ENCODE measurements at regions not wholly inside any gene's neighbourhood (a gene's known extent, or its start where the extent isn't known, plus 50 kb on each side); places are given as distances from the start of the nearest gene placed in this dataset.

- Histone ChIP-seq H3K9me3 (ENCODE audit: control insufficient read depth in 4 of 4, insufficient read depth in 3 of 4, low read length in 3 of 4) (no peaks in the 10 kb centered on the region), H3K9ac (ENCODE audit: insufficient read depth in 1 of 2, low read length in 2 of 2) (no peak overlapping the region), H3K4me3 (no peak overlapping the region), H3K27ac (ENCODE audit: low read depth in 1 of 2, low read length in 1 of 2) (no peak overlapping the region), H3K4me1 (ENCODE audit: control insufficient read depth in 5 of 5, insufficient read depth in 5 of 5, low read length in 5 of 5) (no peaks in the 10 kb centered on the region), H3K27me3 (ENCODE audit: control insufficient read depth in 3 of 3, insufficient read depth in 3 of 3, low read length in 2 of 3) (no peaks in the 10 kb centered on the region), H3K36me3 (ENCODE audit: control insufficient read depth in 4 of 4, insufficient read depth in 4 of 4, low read length in 4 of 4) (no peaks in the 10 kb centered on the region)
- 89 to 94% methylated on average over 5 of the region's 5 CpGs for WGBS, 2 donors
- TF ChIP-seq, protein P1, sequence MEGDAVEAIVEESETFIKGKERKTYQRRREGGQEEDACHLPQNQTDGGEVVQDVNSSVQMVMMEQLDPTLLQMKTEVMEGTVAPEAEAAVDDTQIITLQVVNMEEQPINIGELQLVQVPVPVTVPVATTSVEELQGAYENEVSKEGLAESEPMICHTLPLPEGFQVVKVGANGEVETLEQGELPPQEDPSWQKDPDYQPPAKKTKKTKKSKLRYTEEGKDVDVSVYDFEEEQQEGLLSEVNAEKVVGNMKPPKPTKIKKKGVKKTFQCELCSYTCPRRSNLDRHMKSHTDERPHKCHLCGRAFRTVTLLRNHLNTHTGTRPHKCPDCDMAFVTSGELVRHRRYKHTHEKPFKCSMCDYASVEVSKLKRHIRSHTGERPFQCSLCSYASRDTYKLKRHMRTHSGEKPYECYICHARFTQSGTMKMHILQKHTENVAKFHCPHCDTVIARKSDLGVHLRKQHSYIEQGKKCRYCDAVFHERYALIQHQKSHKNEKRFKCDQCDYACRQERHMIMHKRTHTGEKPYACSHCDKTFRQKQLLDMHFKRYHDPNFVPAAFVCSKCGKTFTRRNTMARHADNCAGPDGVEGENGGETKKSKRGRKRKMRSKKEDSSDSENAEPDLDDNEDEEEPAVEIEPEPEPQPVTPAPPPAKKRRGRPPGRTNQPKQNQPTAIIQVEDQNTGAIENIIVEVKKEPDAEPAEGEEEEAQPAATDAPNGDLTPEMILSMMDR (IDR thresholded peaks at IDR 0.05; ENCODE audit: control extremely low read depth, extremely low read depth), result no peak
- no peak for ATAC-seq (ENCODE audit: insufficient read depth, low FRiP score)
- no peak for DNase-seq
These were observed 268.6 kb upstream of the PWP1 start for GRCh38 chr12:107417004-107417403.

DNA sequence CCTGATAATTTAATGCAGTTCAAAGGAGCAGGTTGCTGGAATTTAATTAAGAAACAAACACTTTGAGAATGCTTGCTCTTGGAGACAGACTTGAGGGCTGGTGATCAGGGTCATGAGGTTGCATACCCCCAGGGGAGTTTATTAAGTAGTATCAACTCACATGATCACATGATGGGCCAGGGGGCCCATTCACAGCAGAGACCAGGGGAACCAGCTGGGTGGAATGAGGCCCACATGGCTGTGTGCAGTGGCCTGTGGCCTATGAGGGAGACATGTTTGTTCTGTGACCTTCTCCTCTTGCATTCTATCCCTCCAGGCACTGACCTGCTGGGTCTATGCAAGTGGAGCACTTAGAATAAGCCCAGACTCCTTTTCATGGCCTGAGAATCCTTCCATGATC is 266.6 kb upstream of the PWP1 start:
- no peak overlapping the region for H3K27ac ChIP-seq (ENCODE audit: low read depth in 1 of 2, low read length in 1 of 2)

GRCh38 chr12:107423531-107423930 is 262.1 kb upstream of the PWP1 start:
- Histone ChIP-seq H3K27me3 (ENCODE audit: control insufficient read depth in 3 of 3, insufficient read depth in 3 of 3, low read length in 2 of 3) (no peaks in the 10 kb centered on the region), H3K9me3 (ENCODE audit: control insufficient read depth in 4 of 4, insufficient read depth in 3 of 4, low read length in 3 of 4) (peaks cover 0 to 9% (median 0%) of the 10 kb centered on the region in 4 donors), H3K9ac (ENCODE audit: insufficient read depth in 1 of 2, low read length in 2 of 2) (no peak overlapping the region), H3K27ac (ENCODE audit: low read depth in 1 of 2, low read length in 1 of 2) (no peak overlapping the region), H3K36me3 (ENCODE audit: control insufficient read depth in 4 of 4, insufficient read depth in 4 of 4, low read length in 4 of 4) (no peaks in the 10 kb centered on the region), H3K4me3 (no peak overlapping the region), H3K4me1 (ENCODE audit: control insufficient read depth in 5 of 5, insufficient read depth in 5 of 5, low read length in 5 of 5) (no peaks in the 10 kb centered on the region)
- TF ChIP-seq, protein P1 (IDR thresholded peaks at IDR 0.05; ENCODE audit: control extremely low read depth, extremely low read depth), result no peak
- no peak for ATAC-seq (ENCODE audit: insufficient read depth, low FRiP score)
- no peak for DNase-seq
- 80 to 87% methylated on average over 5 of the region's 5 CpGs for WGBS, 2 donors

More for the DNA sequence above, 266.6 kb upstream of the PWP1 start:
- DNase-seq, result no peak
- no peak for ATAC-seq (ENCODE audit: insufficient read depth, low FRiP score)
- H3K9me3 ChIP-seq (ENCODE audit: control insufficient read depth in 4 of 4, insufficient read depth in 3 of 4, low read length in 3 of 4), result no peaks in the 10 kb centered on the region
- H3K27me3 ChIP-seq (ENCODE audit: control insufficient read depth in 3 of 3, insufficient read depth in 3 of 3, low read length in 2 of 3), result no peaks in the 10 kb centered on the region
- H3K36me3 ChIP-seq (ENCODE audit: control insufficient read depth in 4 of 4, insufficient read depth in 4 of 4, low read length in 4 of 4), result no peaks in the 10 kb centered on the region
- H3K4me1 ChIP-seq (ENCODE audit: control insufficient read depth in 5 of 5, insufficient read depth in 5 of 5, low read length in 5 of 5), result no peaks in the 10 kb centered on the region
- TF ChIP-seq, protein P1 (IDR thresholded peaks at IDR 0.05; ENCODE audit: control extremely low read depth, extremely low read depth), result no peak
- no peak overlapping the region for H3K4me3 ChIP-seq
- H3K9ac ChIP-seq (ENCODE audit: insufficient read depth in 1 of 2, low read length in 2 of 2), result no peak overlapping the region

GRCh38 chr12:107429006-107429705 is 256.4 kb upstream of the PWP1 start:
- 64 to 72% methylated on average over 7 of the region's 7 CpGs for WGBS, 2 donors
- no peak overlapping the region for H3K9ac ChIP-seq (ENCODE audit: insufficient read depth in 1 of 2, low read length in 2 of 2)
- no peaks in the 10 kb centered on the region for H3K36me3 ChIP-seq (ENCODE audit: control insufficient read depth in 4 of 4, insufficient read depth in 4 of 4, low read length in 4 of 4)
- ATAC-seq (ENCODE audit: insufficient read depth, low FRiP score) (no peak), DNase-seq (peak in 1 of 3 donors; percentile 37)
- H3K4me3 ChIP-seq, result no peak overlapping the region
- TF ChIP-seq, protein P1 (IDR thresholded peaks at IDR 0.05; ENCODE audit: control extremely low read depth, extremely low read depth), result no peak
- peaks cover 0 to 9% (median 0%) of the 10 kb centered on the region in 4 donors for H3K9me3 ChIP-seq (ENCODE audit: control insufficient read depth in 4 of 4, insufficient read depth in 3 of 4, low read length in 3 of 4)
- no peaks in the 10 kb centered on the region for H3K4me1 ChIP-seq (ENCODE audit: control insufficient read depth in 5 of 5, insufficient read depth in 5 of 5, low read length in 5 of 5)
- H3K27me3 ChIP-seq (ENCODE audit: control insufficient read depth in 3 of 3, insufficient read depth in 3 of 3, low read length in 2 of 3), result no peaks in the 10 kb centered on the region
- no peak overlapping the region for H3K27ac ChIP-seq (ENCODE audit: low read depth in 1 of 2, low read length in 1 of 2)

Data from lung (tissue), 11 donors.